ENCODE measurements at regions not wholly inside any gene's neighbourhood (a gene's known extent, or its start where the extent isn't known, plus 50 kb on each side); places are given as distances from the start of the nearest gene placed in this dataset.

DNA sequence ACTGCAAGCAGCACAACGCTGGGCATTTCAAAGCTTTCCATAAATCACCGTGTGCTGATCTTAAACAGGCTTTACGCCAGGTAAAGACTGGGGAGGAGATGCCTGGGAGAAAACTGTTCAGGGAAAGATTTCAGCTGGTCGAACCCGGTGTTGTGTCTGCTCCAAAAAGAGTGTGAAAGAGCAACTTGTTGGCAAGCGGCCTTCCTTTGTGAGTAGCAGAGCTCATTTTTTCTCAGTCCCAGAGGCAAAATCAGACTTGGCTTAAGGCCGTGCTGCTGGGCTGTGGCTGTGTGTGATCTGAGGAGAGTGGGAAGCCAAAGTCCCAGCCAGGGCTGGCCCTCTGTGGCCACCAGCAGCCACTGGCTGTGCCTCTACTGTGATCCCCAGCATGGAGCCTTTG is 75.7 kb upstream of the E2F8 start:
- Histone ChIP-seq H3K4me2 (no peak overlapping the region), H3K9me3 (ENCODE audit: low read depth) (no peaks in the 10 kb centered on the region), H3K9me2 (replicated peaks; ENCODE audit: insufficient read depth) (no peaks in the 10 kb centered on the region), H3K4me3 (no peak overlapping the region), H3K27me3 (peaks cover 2% of the 10 kb centered on the region), H4K20me1 (ENCODE audit: insufficient read depth, poor library complexity, severe bottlenecking) (no peaks in the 10 kb centered on the region), H2AFZ (no peak overlapping the region), H3K27ac (no peak overlapping the region), H3K4me1 (ENCODE audit: insufficient read depth) (no peaks in the 10 kb centered on the region), H3K79me2 (no peaks in the 10 kb centered on the region), H3K36me3 (replicated peaks; ENCODE audit: insufficient read depth, low read depth) (no peaks in the 10 kb centered on the region)
- TF ChIP-seq, protein P1, sequence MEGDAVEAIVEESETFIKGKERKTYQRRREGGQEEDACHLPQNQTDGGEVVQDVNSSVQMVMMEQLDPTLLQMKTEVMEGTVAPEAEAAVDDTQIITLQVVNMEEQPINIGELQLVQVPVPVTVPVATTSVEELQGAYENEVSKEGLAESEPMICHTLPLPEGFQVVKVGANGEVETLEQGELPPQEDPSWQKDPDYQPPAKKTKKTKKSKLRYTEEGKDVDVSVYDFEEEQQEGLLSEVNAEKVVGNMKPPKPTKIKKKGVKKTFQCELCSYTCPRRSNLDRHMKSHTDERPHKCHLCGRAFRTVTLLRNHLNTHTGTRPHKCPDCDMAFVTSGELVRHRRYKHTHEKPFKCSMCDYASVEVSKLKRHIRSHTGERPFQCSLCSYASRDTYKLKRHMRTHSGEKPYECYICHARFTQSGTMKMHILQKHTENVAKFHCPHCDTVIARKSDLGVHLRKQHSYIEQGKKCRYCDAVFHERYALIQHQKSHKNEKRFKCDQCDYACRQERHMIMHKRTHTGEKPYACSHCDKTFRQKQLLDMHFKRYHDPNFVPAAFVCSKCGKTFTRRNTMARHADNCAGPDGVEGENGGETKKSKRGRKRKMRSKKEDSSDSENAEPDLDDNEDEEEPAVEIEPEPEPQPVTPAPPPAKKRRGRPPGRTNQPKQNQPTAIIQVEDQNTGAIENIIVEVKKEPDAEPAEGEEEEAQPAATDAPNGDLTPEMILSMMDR (IDR thresholded peaks at IDR 0.05; ENCODE audit: poor library complexity): no peak
- TF ChIP-seq EZH2phosphoT487 (IDR thresholded peaks at IDR 0.05; ENCODE audit: low read depth, severe bottlenecking, unreplicated experiment): no peak
- no peak for TF ChIP-seq EZH2 (IDR thresholded peaks at IDR 0.05; ENCODE audit: borderline replicate concordance)
- 48% methylated on average over 7 of the region's 7 CpGs for WGBS (ENCODE audit: low lambda C conversion rate, missing lambda C conversion rate)
- peak; percentile 14 for DNase-seq (ENCODE audit: low spot score)

DNA sequence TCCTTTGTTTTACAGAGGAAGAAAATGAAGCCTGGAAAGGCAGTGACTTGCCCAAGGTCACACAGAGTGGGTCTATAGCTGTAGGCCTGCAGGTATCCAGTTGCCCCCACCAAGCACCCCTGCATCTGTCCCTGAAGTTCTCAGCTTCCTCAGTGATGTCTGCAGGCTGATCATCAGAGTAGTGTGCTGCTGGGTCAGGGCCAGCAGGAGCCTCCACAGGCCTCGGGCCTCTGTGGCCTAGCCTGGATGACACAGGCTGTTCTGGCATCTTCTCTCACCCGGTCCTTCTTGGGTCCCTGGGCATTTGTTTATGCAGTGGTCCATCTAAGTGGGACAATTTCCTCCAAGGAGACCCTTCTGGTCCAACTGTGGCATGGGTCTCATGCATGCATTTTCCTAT is 74.8 kb upstream of the E2F8 start:
- no peak overlapping the region for H2AFZ ChIP-seq
- no peak overlapping the region for H3K4me3 ChIP-seq
- no peak overlapping the region for H3K4me2 ChIP-seq
- no peaks in the 10 kb centered on the region for H4K20me1 ChIP-seq (ENCODE audit: insufficient read depth, poor library complexity, severe bottlenecking)
- no peaks in the 10 kb centered on the region for H3K4me1 ChIP-seq (ENCODE audit: insufficient read depth)
- WGBS (ENCODE audit: low lambda C conversion rate, missing lambda C conversion rate): 93% methylated on average over 2 of the region's 2 CpGs
- H3K9me3 ChIP-seq (ENCODE audit: low read depth): no peaks in the 10 kb centered on the region
- H3K79me2 ChIP-seq: no peaks in the 10 kb centered on the region
- peaks cover under 1% of the 10 kb centered on the region for H3K27me3 ChIP-seq
- no peaks in the 10 kb centered on the region for H3K9me2 ChIP-seq (replicated peaks; ENCODE audit: insufficient read depth)
- H3K36me3 ChIP-seq (replicated peaks; ENCODE audit: insufficient read depth, low read depth): no peaks in the 10 kb centered on the region
- no peak for DNase-seq (ENCODE audit: low spot score)
- H3K27ac ChIP-seq: no peak overlapping the region
- no peak for TF ChIP-seq EZH2phosphoT487 (IDR thresholded peaks at IDR 0.05; ENCODE audit: low read depth, severe bottlenecking, unreplicated experiment)
- TF ChIP-seq, protein P1 (IDR thresholded peaks at IDR 0.05; ENCODE audit: poor library complexity): no peak
- no peak for TF ChIP-seq EZH2 (IDR thresholded peaks at IDR 0.05; ENCODE audit: borderline replicate concordance)

DNA sequence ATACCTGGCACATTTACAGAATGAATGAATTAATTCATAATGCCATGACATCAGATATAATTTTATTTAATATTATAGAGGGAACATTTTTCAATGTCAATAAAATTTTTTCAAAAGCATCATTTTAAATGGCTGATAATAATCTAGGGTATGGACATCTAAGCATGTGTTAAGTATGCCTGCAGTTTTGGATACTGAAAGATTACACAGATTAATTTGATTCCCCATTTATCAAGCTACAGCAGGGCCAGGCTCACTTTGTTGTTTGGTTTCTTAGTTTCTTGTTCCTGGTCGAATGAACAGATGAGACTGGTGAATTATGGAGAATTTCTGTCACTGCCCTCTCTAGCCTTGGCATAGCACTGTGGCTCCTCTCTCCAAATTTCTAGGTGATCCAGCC is 72.4 kb upstream of the E2F8 start:
- Histone ChIP-seq H3K79me2 (no peaks in the 10 kb centered on the region), H2AFZ (no peak overlapping the region), H3K4me3 (no peak overlapping the region), H3K27me3 (no peaks in the 10 kb centered on the region), H3K4me2 (no peak overlapping the region), H3K9me3 (ENCODE audit: low read depth) (no peaks in the 10 kb centered on the region), H3K9me2 (replicated peaks; ENCODE audit: insufficient read depth) (no peaks in the 10 kb centered on the region), H4K20me1 (ENCODE audit: insufficient read depth, poor library complexity, severe bottlenecking) (no peaks in the 10 kb centered on the region), H3K36me3 (replicated peaks; ENCODE audit: insufficient read depth, low read depth) (no peaks in the 10 kb centered on the region), H3K27ac (no peak overlapping the region), H3K4me1 (ENCODE audit: insufficient read depth) (no peaks in the 10 kb centered on the region)
- 93% methylated on average over 1 of the region's 1 CpG for WGBS (ENCODE audit: low lambda C conversion rate, missing lambda C conversion rate)
- TF ChIP-seq, protein P1 (IDR thresholded peaks at IDR 0.05; ENCODE audit: poor library complexity): no peak
- TF ChIP-seq EZH2 (IDR thresholded peaks at IDR 0.05; ENCODE audit: borderline replicate concordance) (no peak), EZH2phosphoT487 (IDR thresholded peaks at IDR 0.05; ENCODE audit: low read depth, severe bottlenecking, unreplicated experiment) (no peak)
- DNase-seq (ENCODE audit: low spot score): no peak
